Right cardiac atrium (tissue), 5 donors: ENCODE measurements at regions not wholly inside any gene's neighbourhood (a gene's known extent, or its start where the extent isn't known, plus 50 kb on each side); places are given as distances from the start of the nearest gene placed in this dataset.
"Not testable (repeated sequence)": the region's sequence is repeated elsewhere in the genome, so short reads cannot be mapped to it uniquely, and the experiment has no call there.

Source experiments
- ATAC-seq, 2 donors: fragments of 200-7000 bp; cut with Tn5 transposase; one replicate each; pipeline versions ENCODE4 v1.8.0 to v1.9.1; 2020; ENCODE audit warnings: moderate library complexity in 2 of 2, mild to moderate bottlenecking in 1 of 2
- DNase-seq, 3 donors: peaks; one replicate each; pipeline ENCODE4 v3.0.0-alpha.2; 2020
- H3K27ac ChIP-seq: one replicate; pipeline ENCODE4 v1.5.1; 2013; ENCODE audit warnings: mild to moderate bottlenecking, low read length, control low read depth, moderate library complexity
- H3K27me3 ChIP-seq: one replicate; pipeline ENCODE4 v1.6.1; 2013; ENCODE audit not compliant: control insufficient read depth, insufficient read depth
- H3K4me1 ChIP-seq: one replicate; pipeline ENCODE4 v1.6.1; 2013; ENCODE audit warnings: low read length; ENCODE audit not compliant: control insufficient read depth, insufficient read depth
- H3K4me3 ChIP-seq: one replicate; pipeline ENCODE4 v1.5.1; 2013; ENCODE audit warnings: low read length, control low read depth
- H3K9me3 ChIP-seq: one replicate; pipeline ENCODE4 v1.6.1; 2013; ENCODE audit warnings: low read length; ENCODE audit not compliant: control insufficient read depth
- WGBS: extraction: QIAGEN DNeasy Blood & Tissue Kit; methylation state at CpG from one replicate; pipeline ENCODE4 v1.1.7; 2013; 5-methylcytosine and 5-hydroxymethylcytosine counted together
- intact Hi-C, 4 donors: fragments of 100-400 bp; cut with DNase I; formaldehyde crosslinking; loops; one replicate each; pipeline versions ENCODE4 v1.11.0 to v1.14.0; 2022 to 2023
- donor health status: healthy with polysubstance abuse.
- donor health status: DM: no; HTN: yes; CAD: no.
- donor health status: DM: no; HTN: no; CAD: no.
- donor health status: DM: no; HTN: yes; CAD: no; lungs with severe emphysema.
- donor health status: DM: yes; HTN: yes; CAD: no.

DNA sequence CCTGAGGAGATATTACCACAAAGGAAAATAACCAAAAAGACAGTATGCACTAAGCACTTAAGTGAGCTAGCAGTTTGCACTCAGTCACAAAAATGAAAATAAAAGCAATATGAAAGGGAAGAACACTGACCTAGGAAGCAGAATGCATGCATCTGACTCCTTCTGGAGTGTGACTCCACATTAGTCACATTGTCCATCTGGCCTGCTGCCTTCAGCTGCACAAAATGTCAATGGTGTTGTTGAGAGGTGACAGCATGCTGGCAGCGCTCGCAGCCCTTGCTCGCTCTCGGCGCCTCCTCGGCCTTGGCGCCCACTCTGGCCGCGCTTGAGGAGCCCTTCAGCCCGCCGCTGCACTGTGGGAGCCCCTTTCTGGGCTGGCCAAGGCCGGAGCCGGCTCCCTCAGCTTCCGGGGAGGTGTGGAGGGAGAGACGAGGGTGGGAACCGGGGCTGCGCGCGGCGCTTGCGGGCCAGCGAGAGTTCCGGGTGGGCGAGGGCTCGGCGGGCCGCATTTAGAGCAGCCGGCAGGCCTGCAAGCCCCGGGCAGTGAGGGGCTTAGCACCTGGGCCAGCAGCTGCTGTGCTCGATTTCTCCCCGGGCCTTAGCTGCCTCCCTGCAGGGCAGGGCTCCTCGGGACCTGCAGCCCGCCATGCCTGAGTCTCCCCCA, 874.8 kb downstream of the RAB28 start:
- WGBS = 92% methylated on average over 33 of the region's 33 CpGs
- intact Hi-C loops = not testable (repeated sequence)
- peak in 1 of 2 donors; percentile 40 for ATAC-seq

DNA sequence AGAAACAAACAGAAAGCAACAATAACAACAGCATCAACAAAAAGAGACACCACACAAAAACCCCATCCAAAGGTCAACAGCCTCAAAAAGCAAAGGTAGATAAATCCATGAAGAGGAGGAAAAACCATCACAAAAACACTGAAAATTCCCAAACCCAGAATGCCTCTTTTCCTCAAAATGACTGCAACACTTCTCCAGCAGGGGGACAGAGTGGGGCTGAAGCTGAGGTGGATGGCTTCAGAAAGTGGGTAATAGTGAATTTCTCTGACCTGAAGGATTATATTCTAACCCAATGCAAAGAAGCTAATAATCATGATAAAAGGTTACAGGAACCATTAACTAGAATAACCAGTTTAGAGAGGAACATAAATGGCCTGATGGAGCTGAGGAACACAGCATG, 888.2 kb downstream of the RAB28 start:
- no peaks in the 10 kb centered on the region for H3K4me1 ChIP-seq
- no peaks in the 10 kb centered on the region for H3K27me3 ChIP-seq
- no peak for ATAC-seq
- intact Hi-C loops = no loop called here
- no peak for DNase-seq
- H3K4me3 ChIP-seq = no peak overlapping the region
- no peak overlapping the region for H3K27ac ChIP-seq
- H3K9me3 ChIP-seq = no peaks in the 10 kb centered on the region

More for the DNA sequence above, 874.8 kb downstream of the RAB28 start:
- H3K9me3 ChIP-seq, H3K4me1 ChIP-seq, H3K27me3 ChIP-seq, H3K4me3 ChIP-seq, DNase-seq, H3K27ac ChIP-seq: not testable (repeated sequence)

DNA sequence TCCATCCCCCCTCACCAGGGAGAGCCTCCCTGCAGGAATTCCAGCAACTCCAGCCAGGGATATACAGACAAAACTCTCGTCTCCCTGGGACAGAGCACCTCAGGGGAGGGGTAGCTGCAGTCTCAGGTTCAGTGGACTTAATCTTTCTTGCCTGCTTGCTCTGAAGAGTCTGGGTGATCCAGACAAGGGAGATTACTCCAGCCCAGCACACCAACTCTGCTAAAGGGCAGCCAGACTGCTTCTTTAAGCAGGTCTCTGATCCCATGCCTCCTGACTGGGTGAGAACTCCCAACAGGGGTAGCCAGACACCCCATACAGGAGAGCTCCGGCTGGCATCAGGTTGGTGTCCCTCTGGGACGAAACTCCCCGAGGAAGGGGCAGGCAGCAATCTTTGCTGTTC, 888.7 kb downstream of the RAB28 start:
- WGBS = 77% methylated on average over 4 of the region's 4 CpGs
- ATAC-seq = no peak
- intact Hi-C loops = no loop called here

DNA sequence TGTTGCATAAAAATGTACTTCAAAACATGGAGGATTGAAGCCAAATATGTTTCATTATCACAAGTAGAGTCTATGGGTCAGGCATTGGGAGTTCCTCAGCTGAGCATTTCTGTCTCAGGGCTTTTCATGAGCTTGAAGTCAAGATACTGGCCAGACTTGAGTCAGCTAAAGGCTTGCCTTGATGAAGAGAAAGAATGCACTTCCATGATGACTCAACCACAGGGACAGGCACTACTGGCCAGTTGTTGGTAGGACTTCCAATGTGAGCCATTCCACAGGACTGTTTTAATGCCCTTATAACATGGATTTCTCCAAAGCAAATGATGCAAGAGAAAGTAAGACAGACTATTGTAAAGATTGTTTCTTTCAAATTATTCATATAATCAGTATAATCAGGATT, 895.6 kb downstream of the RAB28 start:
- no peak overlapping the region for H3K4me3 ChIP-seq
- H3K27me3 ChIP-seq = no peaks in the 10 kb centered on the region
- no peaks in the 10 kb centered on the region for H3K4me1 ChIP-seq
- no peak for ATAC-seq
- no peak for DNase-seq
- no peaks in the 10 kb centered on the region for H3K9me3 ChIP-seq
- H3K27ac ChIP-seq = no peak overlapping the region
- intact Hi-C loops = no loop called here

More for the DNA sequence above, 888.7 kb downstream of the RAB28 start:
- H3K27ac ChIP-seq = no peak overlapping the region
- H3K9me3 ChIP-seq = no peaks in the 10 kb centered on the region
- no peak for DNase-seq
- H3K4me1 ChIP-seq = no peaks in the 10 kb centered on the region
- H3K4me3 ChIP-seq = no peak overlapping the region
- H3K27me3 ChIP-seq = no peaks in the 10 kb centered on the region

DNA sequence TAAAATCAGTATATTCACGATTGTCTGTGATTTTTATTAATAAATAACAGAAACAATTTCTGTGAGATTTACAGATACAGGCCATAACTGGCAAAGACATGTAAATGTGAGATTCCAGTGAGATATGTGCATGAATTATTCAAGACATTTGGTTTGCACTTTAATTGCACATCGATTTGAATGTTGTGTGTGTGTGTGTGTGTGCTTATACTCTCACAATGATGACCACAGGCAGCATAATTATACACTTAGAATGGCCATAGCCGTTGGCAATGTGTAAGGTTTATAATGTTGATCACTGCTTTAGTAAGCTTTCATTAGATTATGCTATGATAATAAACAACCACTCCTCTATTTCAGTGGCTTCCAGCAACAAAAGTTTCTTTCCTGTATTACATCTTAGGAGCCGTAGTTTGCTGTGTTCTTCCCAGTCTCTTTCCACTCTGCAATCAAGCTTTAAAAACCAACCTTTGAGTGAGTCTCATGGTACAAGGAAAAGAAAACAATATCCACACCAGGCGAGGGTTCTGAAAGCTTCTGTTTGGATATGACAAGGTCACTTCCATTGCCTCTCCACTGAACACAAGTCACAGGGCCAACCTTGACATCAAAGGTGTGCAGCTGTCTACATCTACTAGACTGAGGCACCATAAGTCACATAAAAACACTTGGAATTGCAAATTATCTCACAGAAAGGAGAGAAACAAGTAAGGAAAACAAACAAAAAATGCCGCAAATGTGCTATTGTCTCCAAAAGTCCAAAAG, 897.7 kb downstream of the RAB28 start:
- ATAC-seq (no peak), DNase-seq (no peak)
- 83% methylated on average over 6 of the region's 6 CpGs for WGBS
- Histone ChIP-seq H3K27me3 (no peaks in the 10 kb centered on the region), H3K9me3 (no peaks in the 10 kb centered on the region), H3K4me3 (no peak overlapping the region), H3K27ac (no peak overlapping the region), H3K4me1 (no peaks in the 10 kb centered on the region)
- intact Hi-C loops = no loop called here

DNA sequence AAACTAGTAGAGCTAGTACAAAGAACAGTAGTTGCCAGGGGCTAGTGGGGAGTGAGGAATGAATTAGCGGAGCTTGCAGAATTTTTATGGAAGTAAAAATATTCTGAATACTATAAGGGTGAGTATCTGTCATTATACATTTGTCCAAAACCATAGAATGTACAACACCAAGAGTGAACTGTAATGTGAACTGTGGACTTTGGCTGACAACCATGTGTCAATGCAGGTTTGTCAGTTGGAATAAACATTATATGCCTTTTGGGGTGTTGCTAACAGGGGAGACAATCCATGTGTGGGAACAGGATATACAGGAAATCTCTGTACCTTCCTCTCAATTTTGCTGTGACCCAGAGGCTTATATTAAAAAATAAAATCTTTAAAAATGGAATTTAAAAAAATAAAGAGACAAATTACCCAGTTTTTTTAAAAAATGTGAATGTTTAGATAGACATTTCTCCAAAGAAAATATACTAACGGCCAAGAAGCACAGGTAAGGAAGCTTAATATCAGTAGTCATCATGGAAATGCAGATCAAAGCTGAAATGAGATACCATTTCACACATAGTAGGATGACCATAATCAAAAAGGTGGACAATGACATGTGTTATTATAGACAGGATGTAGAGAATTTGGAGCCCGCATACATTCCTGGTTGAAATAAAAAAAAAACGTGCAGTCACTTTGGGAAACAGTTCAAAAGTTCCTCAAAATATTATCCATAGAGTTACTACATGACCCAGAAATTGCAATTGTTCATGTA, 899.8 kb downstream of the RAB28 start:
- Histone ChIP-seq H3K4me1 (no peaks in the 10 kb centered on the region), H3K27me3 (no peaks in the 10 kb centered on the region), H3K9me3 (no peaks in the 10 kb centered on the region), H3K27ac (no peak overlapping the region), H3K4me3 (no peak overlapping the region)
- 75% methylated on average over 4 of the region's 4 CpGs for WGBS
- no peak for DNase-seq
- intact Hi-C loops = no loop called here
- ATAC-seq = no peak

DNA sequence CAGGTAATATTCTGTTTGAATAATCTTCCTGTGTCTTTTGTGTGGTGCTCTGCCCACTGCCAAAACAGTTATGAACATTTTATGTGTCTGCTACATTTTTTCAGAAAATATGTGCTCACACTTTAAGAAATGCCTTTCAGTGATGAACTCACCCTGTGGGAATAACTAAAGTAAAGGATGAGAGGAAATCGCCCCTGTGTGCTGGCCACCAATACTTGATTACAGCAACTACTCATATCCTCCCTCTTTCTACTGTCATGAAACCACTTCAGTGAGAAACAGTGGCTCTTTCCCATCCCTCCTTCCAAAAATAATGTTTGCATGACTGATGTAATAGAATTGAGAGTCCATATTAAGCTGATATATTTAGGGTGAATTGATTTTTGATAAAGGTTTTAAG, 900.9 kb downstream of the RAB28 start:
- no peaks in the 10 kb centered on the region for H3K27me3 ChIP-seq
- no peaks in the 10 kb centered on the region for H3K9me3 ChIP-seq
- intact Hi-C loops = no loop called here
- H3K27ac ChIP-seq = no peak overlapping the region
- ATAC-seq (peak in 1 of 2 donors; percentile 42), DNase-seq (no peak)
- no peaks in the 10 kb centered on the region for H3K4me1 ChIP-seq
- WGBS = 35% methylated on average over 1 of the region's 1 CpG
- H3K4me3 ChIP-seq = no peak overlapping the region

DNA sequence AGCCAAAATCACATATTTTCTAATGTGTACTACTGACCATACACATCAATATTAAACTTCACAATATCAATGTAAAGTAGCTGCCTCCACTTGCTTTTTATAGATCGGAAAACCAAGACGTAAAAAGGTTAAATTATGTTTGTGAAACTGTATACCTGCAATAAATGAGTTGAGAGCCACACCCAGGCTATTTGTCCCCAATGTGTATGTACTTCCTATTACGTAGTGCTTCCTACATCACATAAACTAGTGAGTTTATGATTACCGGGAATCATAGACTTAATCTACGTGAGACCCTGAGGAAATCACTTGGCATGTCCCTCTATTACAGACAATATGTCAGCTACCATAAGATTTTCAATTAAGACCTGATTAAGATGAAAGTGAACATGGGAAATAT, 903.4 kb downstream of the RAB28 start:
- Histone ChIP-seq H3K4me1 (no peaks in the 10 kb centered on the region), H3K27me3 (no peaks in the 10 kb centered on the region), H3K9me3 (no peaks in the 10 kb centered on the region), H3K4me3 (no peak overlapping the region), H3K27ac (no peak overlapping the region)
- intact Hi-C loops = no loop called here
- ATAC-seq = no peak
- no peak for DNase-seq
- WGBS = 87% methylated on average over 5 of the region's 5 CpGs

DNA sequence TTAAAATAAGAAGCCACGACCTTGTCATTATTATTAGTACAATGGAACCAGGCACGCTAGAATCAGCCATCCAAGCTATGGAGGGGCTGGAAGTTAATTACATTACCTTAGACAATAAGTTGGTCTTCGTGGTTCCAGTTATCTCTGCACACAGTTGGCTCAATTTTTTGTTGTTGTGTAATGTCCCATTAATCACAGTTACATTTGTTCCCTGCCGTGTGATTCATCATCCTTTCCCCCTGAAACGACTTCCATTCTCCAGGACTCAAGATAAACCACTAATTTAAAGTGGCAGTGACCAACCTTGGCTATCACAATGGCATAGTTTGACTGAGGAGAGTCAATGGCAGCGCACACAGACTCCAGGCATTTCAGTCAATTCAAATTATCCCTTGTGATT, 905.0 kb downstream of the RAB28 start:
- Histone ChIP-seq H3K9me3 (no peaks in the 10 kb centered on the region), H3K4me3 (no peak overlapping the region), H3K4me1 (no peaks in the 10 kb centered on the region), H3K27me3 (no peaks in the 10 kb centered on the region), H3K27ac (no peak overlapping the region)
- ATAC-seq (no peak), DNase-seq (no peak)
- WGBS = 34% methylated on average over 6 of the region's 6 CpGs
- intact Hi-C loops = no loop called here

DNA sequence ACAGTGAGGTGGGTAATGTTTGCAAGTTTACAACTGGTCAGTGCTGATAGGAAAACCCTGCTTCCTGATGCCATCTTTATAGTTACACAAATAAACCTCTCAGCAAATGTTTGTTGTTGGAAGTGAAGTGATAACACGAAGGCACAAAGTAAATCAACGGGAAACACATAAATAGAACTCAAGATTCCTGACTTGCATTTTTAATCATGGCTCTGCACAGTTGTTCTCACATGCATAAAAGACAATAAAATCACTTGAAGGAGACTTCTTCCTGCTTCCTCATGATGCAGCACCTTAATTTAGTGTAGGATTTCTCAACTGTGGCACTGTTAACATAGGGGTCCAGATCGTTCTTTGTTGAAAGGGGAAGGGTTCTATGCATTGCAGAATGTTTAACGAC, 907.7 kb downstream of the RAB28 start:
- H3K9me3 ChIP-seq = no peaks in the 10 kb centered on the region
- no peak overlapping the region for H3K4me3 ChIP-seq
- 33% methylated on average over 4 of the region's 4 CpGs for WGBS
- intact Hi-C loops = no loop called here
- ATAC-seq (no peak), DNase-seq (no peak)
- H3K4me1 ChIP-seq = no peaks in the 10 kb centered on the region
- no peak overlapping the region for H3K27ac ChIP-seq
- no peaks in the 10 kb centered on the region for H3K27me3 ChIP-seq

DNA sequence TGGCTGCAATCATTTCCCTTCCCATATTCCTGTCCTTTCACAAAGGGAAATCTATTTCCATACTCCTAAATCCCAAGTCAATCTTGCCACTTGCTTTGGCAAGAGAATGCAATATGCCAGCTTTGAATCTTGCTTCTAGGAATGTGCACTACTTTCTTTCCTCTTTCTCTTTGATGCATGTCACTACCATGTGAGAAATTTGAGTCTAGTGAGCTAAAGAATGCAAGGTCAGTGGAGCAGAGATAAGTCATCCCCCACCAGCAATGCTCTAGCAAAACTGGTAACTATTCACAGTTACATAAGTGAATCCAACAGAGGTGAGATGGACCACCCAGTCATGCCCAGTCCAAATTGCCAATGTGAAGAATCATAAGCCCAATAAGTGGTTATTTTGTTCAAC, 910.4 kb downstream of the RAB28 start:
- Histone ChIP-seq H3K27ac (no peak overlapping the region), H3K4me1 (no peaks in the 10 kb centered on the region), H3K9me3 (no peaks in the 10 kb centered on the region), H3K27me3 (no peaks in the 10 kb centered on the region), H3K4me3 (no peak overlapping the region)
- DNase-seq (no peak), ATAC-seq (no peak)
- intact Hi-C loops = no loop called here
